Stimulated activated CD4-positive, alpha-beta T cell treated with anti-CD3 and anti-CD28 coated beads, Interleukin-2, amount 100 ng/mL, for 48 hours (primary cell): ENCODE measurements at regions not wholly inside any gene's neighbourhood (a gene's known extent, or its start where the extent isn't known, plus 50 kb on each side); places are given as distances from the start of the nearest gene placed in this dataset.
"Not testable (repeated sequence)": the region's sequence is repeated elsewhere in the genome, so short reads cannot be mapped to it uniquely, and the experiment has no call there.

Experiments
- DNase-seq, 2 donors: peaks; one replicate each; pipeline ENCODE4 v3.0.0-alpha.2; 2020

DNA sequence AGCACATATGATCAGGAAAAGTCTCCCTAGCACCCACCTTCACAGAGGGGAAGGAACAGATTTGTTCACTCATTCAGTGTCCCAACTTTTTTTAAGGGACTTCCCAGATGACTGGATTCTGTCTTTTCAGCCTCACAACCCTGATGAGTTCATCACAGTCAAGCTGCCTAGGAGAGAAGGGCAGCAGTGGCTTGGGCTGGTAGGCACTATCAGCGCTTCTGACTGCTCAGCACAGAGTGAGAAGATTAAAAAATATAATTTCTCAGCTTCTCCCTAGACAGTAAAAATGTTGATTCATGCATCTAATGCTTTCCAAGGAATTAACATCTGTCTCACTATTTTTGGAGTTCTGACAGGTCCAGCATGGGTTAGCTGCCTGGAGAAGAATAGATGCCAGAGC lies 328.2 kb downstream of the DTHD1 start:
- no peak for DNase-seq

DNA sequence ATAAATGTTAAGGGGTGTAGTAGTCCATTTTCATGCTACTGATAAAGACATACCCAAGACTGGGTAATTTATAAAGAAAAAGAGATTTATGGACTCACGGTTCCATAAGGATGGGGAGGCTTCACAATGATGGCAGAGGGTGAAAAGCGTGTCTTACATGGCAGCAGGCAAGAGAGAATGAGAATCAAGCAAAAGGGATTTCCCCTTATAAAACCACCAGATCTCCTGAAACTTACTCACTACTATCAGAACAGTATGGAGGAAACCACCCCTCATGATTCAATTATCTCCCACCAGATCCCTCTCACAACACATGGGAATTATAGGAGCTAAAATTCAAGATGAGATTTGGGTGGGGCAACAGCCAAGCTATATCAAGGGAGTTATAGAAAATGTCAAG lies 329.2 kb downstream of the DTHD1 start:
- no peak for DNase-seq

DNA sequence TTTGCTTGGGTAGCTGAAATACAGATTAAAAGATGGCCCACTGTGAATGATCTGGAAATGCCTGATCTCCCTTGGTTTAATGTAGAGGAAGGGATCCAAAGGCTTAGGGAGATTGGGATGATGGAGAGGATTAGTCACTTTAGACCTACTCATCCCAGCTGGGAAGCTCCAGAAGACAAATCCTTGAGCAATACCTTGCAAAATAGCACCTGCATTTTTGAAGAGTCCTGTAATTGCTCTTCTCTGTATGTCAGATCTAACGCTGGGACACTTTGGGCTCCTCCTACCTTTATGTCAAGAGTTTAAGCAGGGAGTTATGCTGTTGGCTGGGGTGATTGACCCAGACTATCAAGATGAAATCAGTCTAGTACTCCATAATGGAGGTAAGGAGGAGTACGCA lies 331.7 kb downstream of the DTHD1 start:
- DNase-seq: not testable (repeated sequence)

DNA sequence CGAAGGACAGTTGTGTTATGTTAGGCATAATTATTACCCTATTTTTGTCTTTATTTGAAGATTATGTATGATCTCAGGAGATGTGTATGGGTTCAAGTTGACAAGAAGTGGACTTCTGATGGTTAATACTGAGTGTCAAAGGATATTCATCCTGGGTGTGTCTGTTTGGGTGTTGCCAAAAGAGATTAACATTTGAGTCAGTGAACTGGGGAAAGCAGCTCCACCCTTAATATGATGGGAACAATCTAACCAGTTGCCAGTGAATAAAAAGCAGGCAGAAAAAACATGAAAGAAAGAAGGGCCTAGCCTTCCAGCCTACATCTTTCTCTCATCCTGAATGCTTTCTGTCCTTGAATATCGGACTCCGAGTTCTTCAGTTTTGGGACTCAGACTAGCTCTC lies 332.6 kb downstream of the DTHD1 start:
- no peak for DNase-seq

DNA sequence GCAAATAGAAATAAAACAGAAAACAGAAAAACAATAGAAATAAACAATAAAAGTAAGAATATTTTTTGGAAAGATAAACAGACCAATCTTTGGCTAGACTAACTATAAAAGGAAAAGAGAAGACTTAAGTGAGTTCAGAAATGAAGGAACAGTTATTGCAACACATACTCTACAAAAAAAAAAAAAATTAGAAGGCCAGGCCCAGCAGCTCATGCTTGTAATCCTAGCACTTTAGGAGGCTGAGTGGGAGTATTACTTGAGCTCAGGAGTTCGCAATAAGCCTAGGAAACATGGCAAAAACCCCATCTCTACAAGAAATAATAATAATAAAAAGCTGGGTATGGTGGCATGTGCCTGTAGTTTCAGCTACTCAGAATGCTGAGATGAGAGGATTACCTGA lies 336.7 kb downstream of the DTHD1 start:
- DNase-seq: no peak

DNA sequence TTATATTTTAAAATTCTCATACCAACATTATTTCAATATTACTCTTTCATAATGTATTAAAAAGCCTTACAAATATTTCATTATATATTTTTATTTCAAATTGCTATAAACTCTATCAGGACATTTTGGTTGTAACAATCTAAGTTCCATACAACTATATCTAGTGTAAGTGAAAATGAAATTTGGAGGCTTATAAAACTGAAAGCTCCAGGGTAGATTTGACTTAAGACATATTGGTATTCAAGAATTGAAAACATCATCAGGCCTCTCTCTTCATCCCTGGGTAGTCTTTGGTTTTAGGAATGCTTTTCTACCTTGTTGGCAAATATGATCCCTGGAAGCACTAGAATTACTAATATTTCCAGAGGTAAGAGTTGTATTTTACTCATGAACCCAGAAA lies 342.6 kb downstream of the DTHD1 start:
- DNase-seq: no peak

DNA sequence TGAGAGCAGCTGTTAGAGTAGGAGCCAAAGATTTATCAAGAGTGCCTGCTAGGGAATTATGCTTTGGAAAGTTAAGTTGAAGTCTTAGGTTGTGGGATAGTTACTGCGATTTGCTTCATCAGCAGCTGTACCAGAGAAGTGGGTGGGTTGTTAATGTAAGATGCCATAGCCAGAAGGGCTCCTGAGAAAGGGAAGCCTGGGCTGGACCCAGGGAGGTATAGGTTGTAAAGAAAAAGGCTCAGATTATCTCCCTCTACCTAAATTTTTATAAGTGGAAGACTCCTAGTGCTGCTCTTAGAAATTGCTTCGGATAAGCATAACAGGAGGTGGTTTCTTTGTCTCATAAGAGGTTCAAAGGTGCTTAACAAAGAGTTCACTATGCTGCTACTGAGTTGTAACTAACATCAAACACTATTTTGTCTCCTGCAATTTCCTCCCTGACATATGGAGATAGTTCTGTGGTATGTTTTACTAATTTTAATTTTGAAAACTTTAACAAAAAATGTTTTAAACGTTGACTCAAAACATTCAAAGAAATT lies 356.9 kb downstream of the DTHD1 start:
- no peak for DNase-seq

DNA sequence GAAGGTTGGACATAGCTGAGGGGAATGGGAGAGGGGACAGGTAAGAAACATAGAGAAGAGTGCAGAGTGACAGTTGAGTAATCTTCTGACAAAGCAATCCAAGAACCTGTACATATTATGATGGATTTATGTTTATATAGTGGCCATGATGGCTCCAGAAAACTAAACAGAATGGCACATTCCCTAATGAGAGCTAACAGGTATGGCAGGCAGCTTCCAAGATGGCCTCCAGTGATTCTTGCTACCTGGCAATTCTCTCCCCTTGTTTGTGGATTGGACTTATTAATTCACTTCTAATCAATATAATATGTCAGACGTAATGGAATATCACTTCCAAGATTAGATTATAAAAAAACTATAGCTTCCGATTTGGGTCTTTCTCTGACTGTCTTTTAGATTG lies 359.5 kb downstream of the DTHD1 start:
- no peak for DNase-seq

DNA sequence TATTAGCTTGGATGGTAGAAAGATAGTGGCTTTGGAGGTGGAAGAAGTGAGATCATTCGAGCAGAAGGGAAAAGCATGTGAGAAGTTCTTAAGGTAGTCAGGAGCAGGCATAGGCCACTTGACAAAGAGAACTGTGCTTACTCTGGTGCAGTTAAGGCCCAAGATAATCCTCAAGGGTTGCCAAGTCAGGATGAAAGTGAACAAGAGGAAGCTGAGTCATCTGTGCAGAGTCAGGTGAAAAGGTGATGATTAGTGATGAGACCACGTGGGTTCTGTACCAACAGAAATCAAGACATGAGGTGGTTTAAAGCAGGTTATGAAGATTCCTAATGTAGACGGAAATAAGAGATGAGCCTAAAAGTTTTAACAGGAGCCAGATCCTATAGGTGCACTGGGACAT lies 369.8 kb downstream of the DTHD1 start:
- DNase-seq: no peak

DNA sequence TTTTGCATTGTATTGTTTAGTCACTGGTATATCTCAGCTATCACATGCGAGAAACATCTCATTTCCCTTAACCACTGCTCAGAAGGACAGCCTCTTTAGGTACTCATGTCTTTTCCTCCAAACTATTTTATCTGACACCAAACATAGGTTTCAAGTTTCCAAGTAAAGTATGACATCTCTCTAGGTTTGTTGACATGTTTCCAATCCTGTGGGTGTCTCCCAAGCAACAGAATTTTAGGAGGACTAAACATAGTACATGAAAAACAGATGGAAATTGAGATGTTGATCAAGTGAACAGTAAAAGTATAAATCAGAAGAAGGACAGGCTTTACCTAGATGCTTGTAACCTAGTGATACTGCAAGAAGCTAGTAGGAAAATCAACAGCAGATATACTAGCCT lies 371.4 kb downstream of the DTHD1 start:
- DNase-seq: no peak

DNA sequence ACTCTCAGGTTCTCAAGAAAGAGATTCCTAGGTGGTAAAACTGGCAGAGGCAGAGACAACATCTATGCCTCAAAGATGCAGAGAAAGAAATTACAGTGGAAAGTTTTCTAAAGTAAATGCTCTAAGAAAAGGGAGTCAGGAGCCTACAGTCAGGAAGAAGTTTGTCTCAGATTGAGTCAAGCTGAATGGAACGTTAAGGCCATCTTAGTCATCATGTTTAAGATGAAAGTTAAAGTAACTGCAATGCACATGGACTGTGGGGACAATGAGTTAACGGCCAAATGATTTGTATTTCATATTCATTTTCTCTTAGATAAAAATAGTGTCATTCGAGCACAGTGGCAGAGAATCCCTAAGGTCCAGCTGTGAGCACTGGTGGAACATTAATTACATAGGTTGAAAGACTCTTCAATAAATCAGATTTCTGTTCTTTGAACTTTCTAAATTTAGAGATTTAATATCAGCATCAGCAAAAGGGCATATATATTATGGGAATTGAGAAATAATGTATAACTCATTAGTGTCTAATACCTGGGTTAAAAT lies 384.6 kb downstream of the DTHD1 start:
- DNase-seq: no peak

DNA sequence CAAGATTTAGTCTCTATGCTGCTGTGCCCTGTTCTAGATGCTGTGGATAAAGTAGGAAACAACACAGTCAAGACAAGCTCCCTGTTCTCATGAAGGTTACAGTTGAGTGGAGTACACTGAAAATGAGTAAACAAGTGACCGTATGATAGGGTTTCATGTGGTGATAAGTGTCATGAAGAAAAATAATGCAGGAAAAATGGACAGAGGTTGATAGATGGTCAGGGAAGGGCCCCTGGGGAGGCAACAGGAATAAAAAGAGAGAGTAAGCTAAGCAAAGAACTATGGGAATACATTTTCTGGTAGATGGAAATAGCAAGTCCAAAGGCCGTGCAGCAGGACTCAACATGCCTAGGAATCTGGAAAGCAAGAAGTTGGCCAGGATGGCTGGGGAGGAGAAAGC lies 394.0 kb downstream of the DTHD1 start:
- no peak for DNase-seq

DNA sequence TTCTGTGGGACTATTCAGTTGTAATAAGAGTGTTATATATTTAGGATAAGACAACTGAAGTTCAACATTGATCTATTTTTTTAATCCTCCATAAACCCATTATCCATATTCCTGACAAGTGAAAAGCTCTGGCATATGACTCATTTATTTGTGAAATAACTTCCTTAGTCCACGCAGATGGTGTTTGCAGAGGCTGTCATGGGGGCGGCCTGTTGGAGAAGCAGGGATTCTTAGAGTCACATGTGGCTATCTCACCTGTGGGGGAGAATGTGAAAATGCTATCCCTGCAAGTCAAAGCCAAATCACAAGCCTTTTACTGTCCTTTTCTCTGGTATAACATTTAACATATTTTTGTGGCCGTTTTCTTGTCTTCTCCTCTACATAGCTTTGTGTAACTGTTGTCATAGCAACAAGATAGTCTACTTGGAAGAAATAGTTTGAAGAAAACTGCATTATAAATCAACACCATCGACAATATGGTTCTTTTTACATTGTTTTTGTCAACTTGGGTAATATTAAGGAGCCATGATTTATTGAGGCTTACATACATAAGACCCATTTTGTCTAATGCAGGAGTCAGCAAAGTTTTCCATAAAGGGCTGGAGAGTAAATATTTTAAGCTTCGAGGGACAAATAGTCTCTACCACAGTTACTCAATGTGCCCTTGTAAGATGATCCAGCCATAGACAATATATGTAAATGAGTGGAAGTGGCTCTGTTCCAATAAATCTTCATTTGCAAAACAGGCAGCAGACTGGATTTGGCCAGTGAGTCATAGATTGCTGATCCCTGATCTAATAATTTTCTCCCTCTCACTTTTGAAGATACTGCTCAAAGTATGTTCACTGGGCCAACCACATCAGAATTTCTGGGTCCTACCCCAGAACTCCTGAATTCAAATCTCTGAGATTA lies 395.0 kb downstream of the DTHD1 start:
- DNase-seq: no peak

DNA sequence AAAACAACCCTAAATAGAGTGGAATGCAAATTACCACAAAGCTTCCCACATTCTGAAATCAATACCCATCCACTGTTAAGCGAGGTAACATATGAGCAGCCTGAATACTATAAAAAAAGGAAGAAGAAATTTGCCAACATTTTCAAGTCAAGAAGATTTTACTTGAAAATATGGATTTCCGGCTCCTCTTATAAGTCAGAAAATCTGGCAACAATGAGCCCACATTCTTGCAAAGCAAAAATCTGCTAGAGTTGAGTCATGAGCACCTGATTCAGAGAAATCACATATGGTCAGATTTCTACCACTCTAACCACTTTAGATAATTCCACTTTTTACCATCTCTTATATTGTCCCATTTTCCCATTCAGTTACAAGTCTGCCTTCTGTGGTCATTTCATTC lies 395.7 kb downstream of the DTHD1 start:
- no peak for DNase-seq

DNA sequence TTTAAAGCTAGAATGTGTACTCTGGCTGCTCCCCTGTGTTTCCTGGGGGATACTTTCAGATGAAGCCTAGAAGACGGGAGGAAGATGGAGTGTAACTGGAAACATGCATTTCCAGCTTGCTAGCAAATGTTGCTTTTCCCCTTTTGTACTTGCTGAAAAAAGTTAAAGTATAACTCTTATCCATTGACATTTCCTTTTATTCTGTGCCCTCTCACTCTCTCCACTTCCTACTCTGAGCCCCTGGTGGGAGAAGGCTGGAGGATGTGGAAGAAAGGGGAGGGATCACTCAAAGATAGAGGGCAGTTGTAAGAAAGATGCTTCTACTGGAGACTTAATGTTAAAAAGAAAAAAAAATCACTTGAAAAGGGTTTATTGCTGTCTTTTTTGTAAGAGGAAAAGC lies 396.5 kb downstream of the DTHD1 start:
- DNase-seq: no peak

DNA sequence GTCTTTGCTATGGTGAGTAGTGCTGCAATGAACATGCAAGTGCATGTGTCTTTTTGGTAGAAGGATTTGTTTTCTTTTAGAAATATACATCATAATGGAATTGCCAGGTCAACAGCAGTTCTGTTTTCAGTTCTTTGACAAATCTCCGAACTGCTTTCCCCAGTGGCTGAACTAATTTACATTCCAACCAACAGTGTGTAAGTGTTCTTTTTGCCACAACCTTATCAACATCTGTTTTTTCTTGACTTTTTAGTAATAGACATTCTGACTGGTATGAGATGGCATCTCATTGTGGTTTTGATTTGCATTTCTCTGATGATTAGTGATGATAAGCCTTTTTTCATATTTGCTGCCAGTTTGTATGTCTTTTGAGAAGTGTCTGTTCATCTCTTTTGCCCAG lies 406.3 kb downstream of the DTHD1 start:
- DNase-seq: no peak

DNA sequence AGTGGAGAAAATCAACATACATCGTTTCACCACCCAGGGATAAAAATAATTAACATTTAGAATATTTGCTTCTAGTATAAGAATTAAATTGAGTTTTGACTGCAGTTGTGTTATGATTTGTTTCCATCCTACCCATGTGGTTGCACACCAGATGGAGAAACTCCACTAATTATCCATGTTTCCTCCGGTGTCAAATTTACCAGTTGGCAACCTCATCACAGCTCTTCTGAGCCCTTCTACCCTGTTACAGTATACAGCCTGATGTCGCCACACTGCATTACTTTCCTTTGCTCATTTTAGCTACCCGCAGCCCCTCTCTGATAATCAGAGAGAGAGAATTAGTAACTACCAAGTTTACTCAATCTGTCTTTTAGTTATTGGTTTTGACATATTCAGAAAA lies 411.2 kb downstream of the DTHD1 start:
- DNase-seq: no peak

DNA sequence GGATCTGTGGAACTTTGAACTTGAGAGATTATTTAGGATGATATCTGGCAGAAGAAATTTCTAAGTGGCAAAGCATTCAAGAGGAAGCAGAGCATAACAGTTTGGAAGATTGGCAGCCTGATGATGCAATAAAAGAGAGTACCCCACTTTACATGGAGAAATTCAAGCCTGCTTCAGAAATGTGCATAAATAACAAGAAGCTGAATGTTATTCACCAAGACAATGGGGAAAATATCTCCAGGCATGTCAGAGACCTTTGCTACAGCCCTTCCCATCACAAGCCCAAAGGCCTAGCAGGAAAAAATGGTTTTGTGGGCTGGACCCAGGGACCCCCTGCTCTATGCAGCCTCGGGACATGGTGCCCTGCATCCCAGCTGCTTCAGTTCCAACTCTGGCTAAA lies 420.8 kb downstream of the DTHD1 start:
- DNase-seq: no peak

DNA sequence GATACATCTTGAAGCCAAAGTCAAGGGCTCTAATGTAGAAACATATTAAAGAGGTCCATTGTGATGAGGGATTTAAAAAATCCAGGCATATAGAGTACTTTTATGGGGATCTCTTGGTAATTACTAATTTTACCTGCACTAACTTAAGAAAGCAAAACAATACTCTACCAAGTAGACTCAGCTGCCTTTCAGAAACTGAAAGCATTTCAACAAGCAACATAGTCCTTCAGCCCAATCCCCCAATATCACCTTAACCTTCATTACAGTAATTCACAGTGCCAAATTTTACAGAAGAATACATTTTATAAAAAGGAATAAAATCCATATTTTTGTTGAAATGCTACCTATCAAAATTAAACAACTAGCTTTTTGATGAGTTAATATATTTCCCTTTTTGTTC lies 422.9 kb downstream of the DTHD1 start:
- DNase-seq: no peak

DNA sequence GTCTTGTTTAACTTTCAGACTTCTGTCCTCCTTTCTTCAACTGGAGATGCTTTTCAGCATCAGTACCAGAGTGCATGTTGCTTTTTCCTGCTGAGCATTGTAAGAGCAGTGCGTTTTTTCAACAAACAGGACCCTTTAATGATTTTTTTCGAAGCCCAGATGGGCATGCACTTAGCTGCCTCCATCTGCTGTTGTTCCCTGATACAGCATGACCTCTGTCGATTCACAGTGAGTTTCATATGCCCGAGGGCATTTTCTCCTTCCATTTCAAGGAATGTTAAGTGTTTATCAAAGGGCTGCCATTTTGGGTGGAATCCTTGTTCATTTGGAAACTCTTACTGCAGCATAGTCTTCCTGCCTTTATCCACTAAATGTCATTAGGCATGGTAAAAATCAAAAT lies 428.6 kb downstream of the DTHD1 start:
- DNase-seq: no peak

DNA sequence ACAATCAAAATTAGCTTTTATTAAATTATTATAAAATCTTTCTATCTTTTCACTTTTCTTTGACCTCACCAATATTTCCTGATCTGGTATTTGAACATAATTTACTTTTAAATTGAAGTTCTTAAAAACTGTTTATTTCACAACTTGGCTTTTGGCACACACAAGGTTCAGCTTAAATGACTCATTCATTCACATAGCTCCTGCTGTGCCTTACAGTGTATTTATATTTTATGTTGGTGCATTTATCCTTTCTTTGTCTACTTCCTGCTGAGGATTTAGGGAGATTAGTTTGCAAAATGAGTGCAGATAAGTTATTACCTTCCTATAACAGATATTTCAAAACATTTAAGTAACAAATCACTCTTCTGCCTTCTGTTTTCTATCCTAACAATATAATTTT lies 430.6 kb downstream of the DTHD1 start:
- no peak for DNase-seq

DNA sequence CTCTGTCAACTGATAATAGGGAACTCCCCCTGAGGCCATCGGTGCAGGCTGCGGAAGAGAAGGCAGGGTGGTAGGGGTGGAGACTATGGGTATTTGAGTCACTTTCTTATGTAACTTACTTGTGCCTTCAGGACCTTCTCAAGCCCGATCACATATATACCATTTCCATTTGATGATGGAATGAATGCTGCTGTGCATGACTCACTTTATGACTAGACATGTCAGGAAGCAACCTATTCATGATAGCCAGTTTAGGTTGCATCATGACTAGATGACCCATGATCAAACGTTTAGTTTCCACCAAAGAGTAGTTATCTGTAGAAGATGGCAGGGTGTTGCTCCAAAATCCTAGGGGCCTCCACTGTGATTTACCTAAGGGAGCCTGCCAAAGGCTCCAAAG lies 435.5 kb downstream of the DTHD1 start:
- no peak for DNase-seq

DNA sequence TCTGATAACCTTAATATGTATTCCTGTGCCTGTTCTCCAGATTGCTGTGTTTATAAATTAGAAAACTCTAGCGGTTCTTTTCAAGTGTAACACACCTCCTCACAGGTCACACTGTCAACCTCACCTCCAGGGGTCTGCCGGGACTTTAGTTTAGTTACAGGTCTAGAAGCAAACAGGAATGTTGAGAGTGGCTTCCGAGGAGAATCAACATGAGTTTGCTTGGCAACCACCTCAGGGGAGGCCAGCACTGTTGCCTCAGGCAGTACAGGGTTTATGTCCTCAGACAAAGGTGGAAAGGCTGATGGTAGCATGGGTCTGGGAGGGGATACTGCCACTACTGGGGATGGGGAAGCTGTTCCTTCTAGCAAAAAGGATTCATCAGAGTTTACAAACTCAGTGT lies 438.0 kb downstream of the DTHD1 start:
- no peak for DNase-seq

DNA sequence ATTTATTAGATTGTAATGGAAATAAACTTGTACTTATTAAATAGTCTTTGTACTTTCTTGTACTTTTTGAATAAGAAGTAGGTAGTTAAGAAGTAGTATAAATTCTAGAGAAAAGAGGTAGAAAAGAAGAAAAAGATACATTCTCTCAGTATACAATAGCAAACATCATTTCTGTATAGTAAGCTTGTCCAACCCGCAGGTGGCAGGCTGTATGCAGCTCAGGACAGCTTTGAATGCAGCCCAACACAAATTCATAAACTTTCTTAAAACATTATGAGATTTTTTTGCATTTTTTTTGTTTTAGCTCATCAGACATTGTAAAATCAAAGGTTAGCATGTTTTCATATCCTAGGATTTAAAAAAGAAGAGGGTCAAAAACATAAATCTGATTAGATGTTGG lies 441.6 kb downstream of the DTHD1 start:
- DNase-seq: no peak

DNA sequence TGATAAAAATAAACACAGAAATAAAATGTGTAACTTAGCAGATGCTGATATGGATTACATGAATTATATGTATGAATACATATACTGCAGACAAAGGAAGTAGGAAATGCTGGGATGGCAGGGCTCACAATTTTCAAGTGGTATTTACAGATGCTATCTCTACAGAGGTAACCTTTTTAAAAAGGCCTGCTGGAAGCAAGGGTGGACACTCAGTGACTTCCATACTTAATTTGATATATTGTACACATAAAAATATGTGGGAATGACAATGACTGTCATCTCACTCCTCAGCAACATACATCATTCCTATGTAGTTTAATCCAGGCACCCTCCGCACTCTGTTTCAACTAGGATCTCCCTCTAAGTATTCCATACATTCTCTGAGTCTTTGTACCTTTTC lies 452.9 kb downstream of the DTHD1 start:
- DNase-seq: no peak
